ENCODE measurements at regions not wholly inside any gene's neighbourhood (a gene's known extent, or its start where the extent isn't known, plus 50 kb on each side); places are given as distances from the start of the nearest gene placed in this dataset.

- 88% methylated on average over 10 of the region's 14 CpGs for WGBS (ENCODE audit: insufficient coverage)
- Histone ChIP-seq H3K27ac (ENCODE audit: low read length) (no peak overlapping the region), H3K27me3 (ENCODE audit: control insufficient read depth, insufficient read depth, low read length) (no peaks in the 10 kb centered on the region), H3K36me3 (ENCODE audit: control insufficient read depth, insufficient read depth, low read length) (no peaks in the 10 kb centered on the region), H3K4me3 (ENCODE audit: low read length) (no peak overlapping the region), H3K4me1 (ENCODE audit: control insufficient read depth, insufficient read depth, low read length) (no peaks in the 10 kb centered on the region), H3K9me3 (replicated peaks; ENCODE audit: control insufficient read depth, low read depth, low read length) (no peaks in the 10 kb centered on the region)
- no peak for DNase-seq
Observed at GRCh38 chr12:59020073-59020946, 100.0 kb upstream of the LRIG3 start.

GRCh38 chr12:59014885-59015284, 94.6 kb upstream of the LRIG3 start:
- H3K4me3 ChIP-seq (ENCODE audit: low read length): no peak overlapping the region
- H3K27ac ChIP-seq (ENCODE audit: low read length): no peak overlapping the region
- no peaks in the 10 kb centered on the region for H3K9me3 ChIP-seq (replicated peaks; ENCODE audit: control insufficient read depth, low read depth, low read length)
- no peaks in the 10 kb centered on the region for H3K27me3 ChIP-seq (ENCODE audit: control insufficient read depth, insufficient read depth, low read length)
- no peak for DNase-seq
- WGBS (ENCODE audit: insufficient coverage): no CpG with 5 or more reads among the region's 1 CpG
- H3K36me3 ChIP-seq (ENCODE audit: control insufficient read depth, insufficient read depth, low read length): no peaks in the 10 kb centered on the region
- H3K4me1 ChIP-seq (ENCODE audit: control insufficient read depth, insufficient read depth, low read length): no peaks in the 10 kb centered on the region

GRCh38 chr12:59010941-59011340, 90.6 kb upstream of the LRIG3 start:
- 49% methylated on average over 2 of the region's 3 CpGs for WGBS (ENCODE audit: insufficient coverage)
- H3K27me3 ChIP-seq (ENCODE audit: control insufficient read depth, insufficient read depth, low read length): no peaks in the 10 kb centered on the region
- H3K4me1 ChIP-seq (ENCODE audit: control insufficient read depth, insufficient read depth, low read length): no peaks in the 10 kb centered on the region
- DNase-seq: no peak
- no peaks in the 10 kb centered on the region for H3K9me3 ChIP-seq (replicated peaks; ENCODE audit: control insufficient read depth, low read depth, low read length)
- H3K36me3 ChIP-seq (ENCODE audit: control insufficient read depth, insufficient read depth, low read length): no peaks in the 10 kb centered on the region
- H3K4me3 ChIP-seq (ENCODE audit: low read length): no peak overlapping the region
- no peak overlapping the region for H3K27ac ChIP-seq (ENCODE audit: low read length)

GRCh38 chr12:59010118-59010517, 89.8 kb upstream of the LRIG3 start:
- H3K9me3 ChIP-seq (replicated peaks; ENCODE audit: control insufficient read depth, low read depth, low read length): no peaks in the 10 kb centered on the region
- no peaks in the 10 kb centered on the region for H3K36me3 ChIP-seq (ENCODE audit: control insufficient read depth, insufficient read depth, low read length)
- H3K4me3 ChIP-seq (ENCODE audit: low read length): no peak overlapping the region
- 21% methylated on average over 5 of the region's 5 CpGs for WGBS (ENCODE audit: insufficient coverage)
- H3K27me3 ChIP-seq (ENCODE audit: control insufficient read depth, insufficient read depth, low read length): no peaks in the 10 kb centered on the region
- no peaks in the 10 kb centered on the region for H3K4me1 ChIP-seq (ENCODE audit: control insufficient read depth, insufficient read depth, low read length)
- DNase-seq: peak; percentile 90
- H3K27ac ChIP-seq (ENCODE audit: low read length): no peak overlapping the region

GRCh38 chr12:59007620-59008019, 87.3 kb upstream of the LRIG3 start:
- no peak for DNase-seq
- H3K9me3 ChIP-seq (replicated peaks; ENCODE audit: control insufficient read depth, low read depth, low read length): no peaks in the 10 kb centered on the region
- H3K27me3 ChIP-seq (ENCODE audit: control insufficient read depth, insufficient read depth, low read length): no peaks in the 10 kb centered on the region
- H3K27ac ChIP-seq (ENCODE audit: low read length): no peak overlapping the region
- no CpG with 5 or more reads among the region's 3 CpGs for WGBS (ENCODE audit: insufficient coverage)
- H3K36me3 ChIP-seq (ENCODE audit: control insufficient read depth, insufficient read depth, low read length): no peaks in the 10 kb centered on the region
- H3K4me3 ChIP-seq (ENCODE audit: low read length): no peak overlapping the region
- H3K4me1 ChIP-seq (ENCODE audit: control insufficient read depth, insufficient read depth, low read length): no peaks in the 10 kb centered on the region

- H3K9me3 ChIP-seq (replicated peaks; ENCODE audit: control insufficient read depth, low read depth, low read length): no peaks in the 10 kb centered on the region
- H3K27ac ChIP-seq (ENCODE audit: low read length): peak overlapping the region; percentile 83
- no peak overlapping the region for H3K4me3 ChIP-seq (ENCODE audit: low read length)
- no peaks in the 10 kb centered on the region for H3K4me1 ChIP-seq (ENCODE audit: control insufficient read depth, insufficient read depth, low read length)
- no peaks in the 10 kb centered on the region for H3K36me3 ChIP-seq (ENCODE audit: control insufficient read depth, insufficient read depth, low read length)
- peak; percentile 98 for DNase-seq
- WGBS (ENCODE audit: insufficient coverage): no CpG with 5 or more reads among the region's 4 CpGs
- no peaks in the 10 kb centered on the region for H3K27me3 ChIP-seq (ENCODE audit: control insufficient read depth, insufficient read depth, low read length)
Observed at GRCh38 chr12:59005193-59005955, 85.1 kb upstream of the LRIG3 start.

GRCh38 chr12:59004456-59004855, 84.2 kb upstream of the LRIG3 start:
- WGBS (ENCODE audit: insufficient coverage): no CpG with 5 or more reads among the region's 2 CpGs
- Histone ChIP-seq H3K27ac (ENCODE audit: low read length) (peak overlapping the region; percentile 83), H3K27me3 (ENCODE audit: control insufficient read depth, insufficient read depth, low read length) (no peaks in the 10 kb centered on the region), H3K4me1 (ENCODE audit: control insufficient read depth, insufficient read depth, low read length) (no peaks in the 10 kb centered on the region), H3K4me3 (ENCODE audit: low read length) (no peak overlapping the region), H3K9me3 (replicated peaks; ENCODE audit: control insufficient read depth, low read depth, low read length) (no peaks in the 10 kb centered on the region), H3K36me3 (ENCODE audit: control insufficient read depth, insufficient read depth, low read length) (no peaks in the 10 kb centered on the region)
- DNase-seq: no peak

- 86% methylated on average over 1 of the region's 3 CpGs for WGBS (ENCODE audit: insufficient coverage)
- Histone ChIP-seq H3K4me1 (ENCODE audit: control insufficient read depth, insufficient read depth, low read length) (no peaks in the 10 kb centered on the region), H3K27me3 (ENCODE audit: control insufficient read depth, insufficient read depth, low read length) (no peaks in the 10 kb centered on the region)
Observed at GRCh38 chr12:58995666-58996363, 75.5 kb upstream of the LRIG3 start.

GRCh38 chr12:58988643-58989344, 68.5 kb upstream of the LRIG3 start:
- WGBS (ENCODE audit: insufficient coverage): no CpG with 5 or more reads among the region's 1 CpG
- Histone ChIP-seq H3K4me1 (ENCODE audit: control insufficient read depth, insufficient read depth, low read length) (no peaks in the 10 kb centered on the region), H3K4me3 (ENCODE audit: low read length) (no peak overlapping the region), H3K27ac (ENCODE audit: low read length) (no peak overlapping the region), H3K9me3 (replicated peaks; ENCODE audit: control insufficient read depth, low read depth, low read length) (peaks cover 2% of the 10 kb centered on the region), H3K36me3 (ENCODE audit: control insufficient read depth, insufficient read depth, low read length) (no peaks in the 10 kb centered on the region), H3K27me3 (ENCODE audit: control insufficient read depth, insufficient read depth, low read length) (no peaks in the 10 kb centered on the region)
- no peak for DNase-seq

More at GRCh38 chr12:58995666-58996363, 75.5 kb upstream of the LRIG3 start:
- Histone ChIP-seq H3K9me3 (replicated peaks; ENCODE audit: control insufficient read depth, low read depth, low read length) (no peaks in the 10 kb centered on the region), H3K27ac (ENCODE audit: low read length) (no peak overlapping the region), H3K36me3 (ENCODE audit: control insufficient read depth, insufficient read depth, low read length) (no peaks in the 10 kb centered on the region), H3K4me3 (ENCODE audit: low read length) (no peak overlapping the region)
- DNase-seq: no peak
